ENCODE measurements at regions not wholly inside any gene's neighbourhood (a gene's known extent, or its start where the extent isn't known, plus 50 kb on each side); places are given as distances from the start of the nearest gene placed in this dataset.

DNA sequence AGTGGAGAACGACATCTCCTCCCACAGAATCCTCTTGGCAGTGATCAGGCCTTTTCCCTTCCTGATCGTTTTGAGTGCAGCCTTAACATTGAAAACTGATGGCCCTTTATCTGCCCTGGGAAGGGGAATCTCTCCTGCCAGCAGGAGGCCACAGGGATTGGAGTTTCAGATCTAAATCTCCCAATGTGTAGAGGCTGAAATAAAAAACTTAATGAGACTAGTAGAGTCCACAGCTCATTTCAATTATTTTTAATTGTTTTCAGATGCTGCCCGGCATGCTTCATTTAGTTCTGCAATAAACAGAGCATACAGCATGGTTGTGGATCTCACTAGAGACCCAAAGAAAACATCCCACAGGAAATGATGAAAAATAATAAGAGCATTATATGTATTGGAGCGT is 662.2 kb upstream of the HS3ST5 start:
- TF ChIP-seq, protein P1, sequence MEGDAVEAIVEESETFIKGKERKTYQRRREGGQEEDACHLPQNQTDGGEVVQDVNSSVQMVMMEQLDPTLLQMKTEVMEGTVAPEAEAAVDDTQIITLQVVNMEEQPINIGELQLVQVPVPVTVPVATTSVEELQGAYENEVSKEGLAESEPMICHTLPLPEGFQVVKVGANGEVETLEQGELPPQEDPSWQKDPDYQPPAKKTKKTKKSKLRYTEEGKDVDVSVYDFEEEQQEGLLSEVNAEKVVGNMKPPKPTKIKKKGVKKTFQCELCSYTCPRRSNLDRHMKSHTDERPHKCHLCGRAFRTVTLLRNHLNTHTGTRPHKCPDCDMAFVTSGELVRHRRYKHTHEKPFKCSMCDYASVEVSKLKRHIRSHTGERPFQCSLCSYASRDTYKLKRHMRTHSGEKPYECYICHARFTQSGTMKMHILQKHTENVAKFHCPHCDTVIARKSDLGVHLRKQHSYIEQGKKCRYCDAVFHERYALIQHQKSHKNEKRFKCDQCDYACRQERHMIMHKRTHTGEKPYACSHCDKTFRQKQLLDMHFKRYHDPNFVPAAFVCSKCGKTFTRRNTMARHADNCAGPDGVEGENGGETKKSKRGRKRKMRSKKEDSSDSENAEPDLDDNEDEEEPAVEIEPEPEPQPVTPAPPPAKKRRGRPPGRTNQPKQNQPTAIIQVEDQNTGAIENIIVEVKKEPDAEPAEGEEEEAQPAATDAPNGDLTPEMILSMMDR (IDR thresholded peaks at IDR 0.05; ENCODE audit: low read depth, low read length) = no peak
- TF ChIP-seq POLR2A (IDR thresholded peaks at IDR 0.05; ENCODE audit: extremely low read depth, insufficient read length) = no peak

All from NB4 (cell line).